ENCODE measurements at regions not wholly inside any gene's neighbourhood (a gene's known extent, or its start where the extent isn't known, plus 50 kb on each side); places are given as distances from the start of the nearest gene placed in this dataset.

GRCh38 chr14:76580967-76581366, 180.3 kb upstream of the VASH1 start:
- TF ChIP-seq CTCF (IDR thresholded peaks at IDR 0.05), result no peak
- no peak for TF ChIP-seq EZH2 (IDR thresholded peaks at IDR 0.05)
- TF ChIP-seq EZH2phosphoT487 (IDR thresholded peaks at IDR 0.05), result no peak
- no peaks in the 10 kb centered on the region for H3K79me2 ChIP-seq (ENCODE audit: low read depth)
- no peak for DNase-seq (ENCODE audit: low spot score)
- no peak overlapping the region for H2AFZ ChIP-seq (replicated peaks)
- H3K27ac ChIP-seq, result no peak overlapping the region
- Mint-ChIP-seq H3K27ac (no peak overlapping the region), H3K4me3 (no peak overlapping the region), H3K9me3 (no peaks in the 10 kb centered on the region), H3K4me1 (no peaks in the 10 kb centered on the region), H3K27me3 (ENCODE audit: insufficient read depth, low read depth) (peaks cover 10% of the 10 kb centered on the region), H3K36me3 (no peaks in the 10 kb centered on the region)
- H3F3A ChIP-seq (ENCODE audit: low read depth), result no peaks in the 10 kb centered on the region
- no peak overlapping the region for H3K9ac ChIP-seq
- no peaks in the 10 kb centered on the region for H4K20me1 ChIP-seq (ENCODE audit: low read depth)
- no peaks in the 10 kb centered on the region for H3K9me3 ChIP-seq (ENCODE audit: low read depth)
- H3K4me1 ChIP-seq, result no peaks in the 10 kb centered on the region
- H3K36me3 ChIP-seq, result no peaks in the 10 kb centered on the region
- H3K4me2 ChIP-seq, result no peak overlapping the region
- H3K4me3 ChIP-seq, result no peak overlapping the region
- no peaks in the 10 kb centered on the region for H3K27me3 ChIP-seq

GRCh38 chr14:76581592-76581991, 179.7 kb upstream of the VASH1 start:
- TF ChIP-seq EZH2 (IDR thresholded peaks at IDR 0.05), result no peak
- TF ChIP-seq EZH2phosphoT487 (IDR thresholded peaks at IDR 0.05), result no peak
- TF ChIP-seq CTCF (IDR thresholded peaks at IDR 0.05), result no peak
- no peaks in the 10 kb centered on the region for H3K4me1 Mint-ChIP-seq
- Histone ChIP-seq H3K36me3 (no peaks in the 10 kb centered on the region), H3K27ac (no peak overlapping the region), H3K79me2 (ENCODE audit: low read depth) (no peaks in the 10 kb centered on the region), H3K4me2 (no peak overlapping the region), H3K9me3 (ENCODE audit: low read depth) (no peaks in the 10 kb centered on the region), H2AFZ (replicated peaks) (no peak overlapping the region), H3K4me1 (no peaks in the 10 kb centered on the region), H3K4me3 (no peak overlapping the region), H3K27me3 (no peaks in the 10 kb centered on the region), H3F3A (ENCODE audit: low read depth) (no peaks in the 10 kb centered on the region), H3K9ac (no peak overlapping the region), H4K20me1 (ENCODE audit: low read depth) (no peaks in the 10 kb centered on the region)
- DNase-seq (ENCODE audit: low spot score), result no peak
- H3K27me3 Mint-ChIP-seq (ENCODE audit: insufficient read depth, low read depth), result peaks cover 12% of the 10 kb centered on the region
- no peak overlapping the region for H3K4me3 Mint-ChIP-seq
- no peak overlapping the region for H3K27ac Mint-ChIP-seq
- H3K36me3 Mint-ChIP-seq, result no peaks in the 10 kb centered on the region
- no peaks in the 10 kb centered on the region for H3K9me3 Mint-ChIP-seq

- Histone ChIP-seq H3K79me2 (ENCODE audit: low read depth) (no peaks in the 10 kb centered on the region), H3K4me3 (no peak overlapping the region), H3K36me3 (no peaks in the 10 kb centered on the region), H3K27ac (no peak overlapping the region), H3K9me3 (ENCODE audit: low read depth) (no peaks in the 10 kb centered on the region), H3K9ac (no peak overlapping the region), H3K27me3 (no peaks in the 10 kb centered on the region), H3K4me2 (no peak overlapping the region), H3K4me1 (no peaks in the 10 kb centered on the region), H2AFZ (replicated peaks) (no peak overlapping the region), H4K20me1 (ENCODE audit: low read depth) (no peaks in the 10 kb centered on the region), H3F3A (ENCODE audit: low read depth) (no peaks in the 10 kb centered on the region)
- no peak for DNase-seq (ENCODE audit: low spot score)
- no peak overlapping the region for H3K27ac Mint-ChIP-seq
- no peak for TF ChIP-seq EZH2 (IDR thresholded peaks at IDR 0.05)
- TF ChIP-seq EZH2phosphoT487 (IDR thresholded peaks at IDR 0.05), result no peak
- no peak for TF ChIP-seq CTCF (IDR thresholded peaks at IDR 0.05)
- no peaks in the 10 kb centered on the region for H3K36me3 Mint-ChIP-seq
- no peaks in the 10 kb centered on the region for H3K4me1 Mint-ChIP-seq
- no peaks in the 10 kb centered on the region for H3K9me3 Mint-ChIP-seq
- peaks cover 11% of the 10 kb centered on the region for H3K27me3 Mint-ChIP-seq (ENCODE audit: insufficient read depth, low read depth)
- no peak overlapping the region for H3K4me3 Mint-ChIP-seq
These were observed 178.8 kb upstream of the VASH1 start for GRCh38 chr14:76582447-76582846.

GRCh38 chr14:76583174-76583573, 178.1 kb upstream of the VASH1 start:
- H3K27ac Mint-ChIP-seq, result no peak overlapping the region
- H3K4me3 Mint-ChIP-seq, result no peak overlapping the region
- no peaks in the 10 kb centered on the region for H3K4me1 ChIP-seq
- no peak overlapping the region for H2AFZ ChIP-seq (replicated peaks)
- no peak for TF ChIP-seq EZH2phosphoT487 (IDR thresholded peaks at IDR 0.05)
- TF ChIP-seq CTCF (IDR thresholded peaks at IDR 0.05), result no peak
- H3K36me3 Mint-ChIP-seq, result no peaks in the 10 kb centered on the region
- no peaks in the 10 kb centered on the region for H3K4me1 Mint-ChIP-seq
- peaks cover 11% of the 10 kb centered on the region for H3K27me3 Mint-ChIP-seq (ENCODE audit: insufficient read depth, low read depth)
- DNase-seq (ENCODE audit: low spot score), result no peak
- no peaks in the 10 kb centered on the region for H3F3A ChIP-seq (ENCODE audit: low read depth)
- H3K4me3 ChIP-seq, result no peak overlapping the region
- H4K20me1 ChIP-seq (ENCODE audit: low read depth), result no peaks in the 10 kb centered on the region
- H3K27me3 ChIP-seq, result no peaks in the 10 kb centered on the region
- no peak overlapping the region for H3K9ac ChIP-seq
- no peaks in the 10 kb centered on the region for H3K79me2 ChIP-seq (ENCODE audit: low read depth)
- no peak overlapping the region for H3K27ac ChIP-seq
- H3K9me3 Mint-ChIP-seq, result no peaks in the 10 kb centered on the region
- no peaks in the 10 kb centered on the region for H3K36me3 ChIP-seq
- H3K9me3 ChIP-seq (ENCODE audit: low read depth), result no peaks in the 10 kb centered on the region
- H3K4me2 ChIP-seq, result no peak overlapping the region
